NOMO-1 (cell line): ENCODE measurements at regions not wholly inside any gene's neighbourhood (a gene's known extent, or its start where the extent isn't known, plus 50 kb on each side); places are given as distances from the start of the nearest gene placed in this dataset.
"Not testable (repeated sequence)": the region's sequence is repeated elsewhere in the genome, so short reads cannot be mapped to it uniquely, and the experiment has no call there.

ENCODE experiments used
- DNase-seq, 2 experiments: peaks; one replicate each; lab custom pipeline; 2025; ENCODE audit not compliant: unreplicated experiment in 2 of 2; lab: John Stamatoyannopoulos, UW

- DNase-seq: no peak
Observed at GRCh38 chr5:10130881-10131280, 118.8 kb downstream of the ATPSCKMT start.

GRCh38 chr5:10126900-10127299 lies 122.8 kb downstream of the ATPSCKMT start:
- DNase-seq: no peak

- no peak for DNase-seq
Observed at GRCh38 chr5:10125116-10125515, 124.6 kb downstream of the ATPSCKMT start.

- DNase-seq: no peak
Observed at GRCh38 chr5:10124287-10124686, 125.4 kb downstream of the ATPSCKMT start.

- no peak for DNase-seq
Observed at GRCh38 chr5:10123254-10123989, 126.3 kb downstream of the ATPSCKMT start.

- no peak for DNase-seq
Observed at GRCh38 chr5:10122076-10122726, 127.5 kb downstream of the ATPSCKMT start.

GRCh38 chr5:10120934-10121333 lies 128.8 kb downstream of the ATPSCKMT start:
- DNase-seq: no peak

- DNase-seq: no peak
Observed at GRCh38 chr5:10118150-10118549, 131.5 kb downstream of the ATPSCKMT start.

GRCh38 chr5:10116594-10116993 lies 133.1 kb downstream of the ATPSCKMT start:
- no peak for DNase-seq

- DNase-seq: no peak
Observed at GRCh38 chr5:10115669-10116068, 134.0 kb downstream of the ATPSCKMT start.

GRCh38 chr5:10111571-10111970 lies 138.1 kb downstream of the ATPSCKMT start:
- DNase-seq: no peak

GRCh38 chr5:10110228-10110627 lies 139.5 kb downstream of the ATPSCKMT start:
- no peak for DNase-seq

- DNase-seq: no peak
Observed at GRCh38 chr5:10109299-10109698, 140.4 kb downstream of the ATPSCKMT start.

GRCh38 chr5:10106806-10107205 lies 142.9 kb downstream of the ATPSCKMT start:
- DNase-seq: no peak

GRCh38 chr5:10106285-10106684 lies 143.4 kb downstream of the ATPSCKMT start:
- no peak for DNase-seq

GRCh38 chr5:10102706-10103497 lies 146.8 kb downstream of the ATPSCKMT start:
- DNase-seq: no peak

- not testable (repeated sequence) for DNase-seq
Observed at GRCh38 chr5:10102235-10102634, 147.5 kb downstream of the ATPSCKMT start.

- DNase-seq: no peak
Observed at GRCh38 chr5:10099548-10099947, 150.1 kb downstream of the ATPSCKMT start.

GRCh38 chr5:10091701-10092100 lies 158.0 kb downstream of the ATPSCKMT start:
- no peak for DNase-seq

GRCh38 chr5:10090074-10090473 lies 159.6 kb downstream of the ATPSCKMT start:
- no peak for DNase-seq

GRCh38 chr5:10085185-10085584 lies 164.5 kb downstream of the ATPSCKMT start:
- no peak for DNase-seq

GRCh38 chr5:10081584-10081983 lies 168.1 kb downstream of the ATPSCKMT start:
- no peak for DNase-seq
